GM12874 (cell line): ENCODE measurements at regions not wholly inside any gene's neighbourhood (a gene's known extent, or its start where the extent isn't known, plus 50 kb on each side); places are given as distances from the start of the nearest gene placed in this dataset.

Source experiments
- TF ChIP-seq, protein P1 (sequence below): IDR thresholded peaks from 2 replicates; pipeline ENCODE4 v1.5.1; 2011; ENCODE audit warnings: low read depth, mild to moderate bottlenecking, control low read depth, low read length, moderate library complexity; ENCODE audit not compliant: insufficient read depth

DNA sequence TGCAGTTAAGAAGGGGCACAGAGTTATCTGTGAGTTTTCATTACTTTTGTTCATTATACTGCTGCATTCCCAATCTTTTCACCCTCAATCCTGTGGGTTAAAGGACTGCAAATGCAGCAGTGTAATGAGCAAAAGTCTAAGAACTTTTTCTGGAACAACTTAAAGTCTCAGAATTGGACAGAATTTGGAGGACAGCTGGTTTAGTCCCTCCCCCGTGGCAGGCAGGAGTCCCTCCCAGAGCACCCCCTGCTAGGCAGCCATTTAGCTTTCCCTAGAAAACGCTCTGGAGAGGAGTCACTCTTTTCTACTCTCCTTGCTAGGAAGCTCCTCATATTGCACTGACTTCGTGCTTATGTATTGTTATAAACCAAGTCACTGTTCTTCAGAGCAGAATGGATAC lies 156.3 kb upstream of the UBE2E1 start:
- TF ChIP-seq, protein P1, sequence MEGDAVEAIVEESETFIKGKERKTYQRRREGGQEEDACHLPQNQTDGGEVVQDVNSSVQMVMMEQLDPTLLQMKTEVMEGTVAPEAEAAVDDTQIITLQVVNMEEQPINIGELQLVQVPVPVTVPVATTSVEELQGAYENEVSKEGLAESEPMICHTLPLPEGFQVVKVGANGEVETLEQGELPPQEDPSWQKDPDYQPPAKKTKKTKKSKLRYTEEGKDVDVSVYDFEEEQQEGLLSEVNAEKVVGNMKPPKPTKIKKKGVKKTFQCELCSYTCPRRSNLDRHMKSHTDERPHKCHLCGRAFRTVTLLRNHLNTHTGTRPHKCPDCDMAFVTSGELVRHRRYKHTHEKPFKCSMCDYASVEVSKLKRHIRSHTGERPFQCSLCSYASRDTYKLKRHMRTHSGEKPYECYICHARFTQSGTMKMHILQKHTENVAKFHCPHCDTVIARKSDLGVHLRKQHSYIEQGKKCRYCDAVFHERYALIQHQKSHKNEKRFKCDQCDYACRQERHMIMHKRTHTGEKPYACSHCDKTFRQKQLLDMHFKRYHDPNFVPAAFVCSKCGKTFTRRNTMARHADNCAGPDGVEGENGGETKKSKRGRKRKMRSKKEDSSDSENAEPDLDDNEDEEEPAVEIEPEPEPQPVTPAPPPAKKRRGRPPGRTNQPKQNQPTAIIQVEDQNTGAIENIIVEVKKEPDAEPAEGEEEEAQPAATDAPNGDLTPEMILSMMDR = no peak

- TF ChIP-seq, protein P1 = no peak
Observed at GRCh38 chr3:23650371-23651140, 155.2 kb upstream of the UBE2E1 start.

- TF ChIP-seq, protein P1 = no peak
Observed at GRCh38 chr3:23653647-23654525, 151.9 kb upstream of the UBE2E1 start.

DNA sequence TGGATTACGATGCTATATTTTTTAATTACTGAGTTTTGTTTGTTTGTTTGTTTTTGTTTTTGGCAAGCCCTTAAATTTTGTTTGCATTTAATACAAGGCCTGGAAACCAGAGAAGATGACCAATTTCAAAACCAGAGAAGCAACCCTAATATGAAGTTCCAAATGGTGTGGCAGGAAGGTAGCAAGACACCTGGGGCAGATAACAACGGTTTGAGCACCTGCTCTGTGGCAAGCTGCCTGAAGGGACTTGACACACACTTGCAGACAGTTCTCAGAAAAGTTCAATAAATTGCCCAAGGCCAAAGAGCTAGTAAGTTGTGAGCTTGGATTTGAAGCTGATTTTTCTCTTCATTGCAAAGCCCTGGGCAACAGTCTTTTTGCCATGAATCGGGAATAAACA lies 151.2 kb upstream of the UBE2E1 start:
- TF ChIP-seq, protein P1 = no peak

GRCh38 chr3:23655749-23656148 lies 150.0 kb upstream of the UBE2E1 start:
- TF ChIP-seq, protein P1 = no peak

- TF ChIP-seq, protein P1 = no peak
Observed at GRCh38 chr3:23656199-23656598, 149.6 kb upstream of the UBE2E1 start.

DNA sequence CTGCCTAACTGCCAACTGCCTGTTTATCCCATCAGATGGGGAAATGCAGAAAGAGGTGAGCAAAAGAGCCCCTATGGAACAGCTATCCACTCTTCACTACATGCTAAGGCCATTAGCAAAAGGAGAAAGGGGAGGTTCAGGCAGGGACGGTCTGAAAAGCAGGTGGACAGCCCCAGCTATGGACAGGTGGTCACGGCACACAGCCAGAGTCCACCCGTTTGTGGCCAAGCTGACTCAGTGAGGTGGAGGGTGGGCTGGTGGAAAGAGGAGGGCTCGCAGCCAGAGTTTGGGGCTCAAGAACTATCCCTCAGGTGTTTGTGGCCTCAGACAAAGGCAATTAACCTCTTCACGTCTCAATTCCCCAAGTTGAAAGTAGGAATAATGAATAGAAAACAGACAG lies 148.9 kb upstream of the UBE2E1 start:
- TF ChIP-seq, protein P1 = no peak
